A549 (cell line): ENCODE measurements at regions not wholly inside any gene's neighbourhood (a gene's known extent, or its start where the extent isn't known, plus 50 kb on each side); places are given as distances from the start of the nearest gene placed in this dataset.
"Not testable (repeated sequence)": the region's sequence is repeated elsewhere in the genome, so short reads cannot be mapped to it uniquely, and the experiment has no call there.

Experiments used
- ATAC-seq, 2 experiments: fragments of 200-7000 bp in 1 of 2; fragments of >200 bp in 1 of 2; cut with Nextera tagmentation in 1 of 2; cut with Tn5 transposase in 1 of 2; 3 replicates each; pipeline versions ENCODE4 v1.8.0 to v1.9.1; 2018 to 2020; ENCODE audit warnings: mild to moderate bottlenecking in 1 of 2, moderate library complexity in 1 of 2
- CTCF ChIA-PET: fragments of 300-600 bp; sonication (Branson Sonifier 250); formaldehyde crosslinking; extraction: SDS; loops from one replicate; lab custom pipeline; 2021; ENCODE audit warnings: antibody characterized with exemption, inconsistent platforms; lab: Yijun Ruan, JAX
- POLR2A ChIA-PET: fragments of 350-600 bp; formaldehyde crosslinking; extraction: SDS; loops from one replicate; lab custom pipeline; 2021; ENCODE audit warnings: antibody characterized with exemption, inconsistent platforms; lab: Yijun Ruan, JAX
- DNase-seq, 2 experiments: peaks; one replicate each; pipeline versions ENCODE4 v3.0.0 to v3.0.0-alpha.2; 2011 to 2016; ENCODE audit warnings: low read depth in 1 of 2, low spot score in 1 of 2
- FAIRE-seq: peaks from 2 replicates; lab custom pipeline; 2011; peaks lifted over from hg19 to GRCh38; lab: Jason Lieb, UNC
- H3K27ac ChIP-seq, 2 experiments: fragments of >200 bp; sonication (Bioruptor Twin); formaldehyde crosslinking; 3 replicates each; pipeline ENCODE4 v1.5.1; 2016 to 2017
- H3K4me1 ChIP-seq: fragments of >200 bp; sonication (Bioruptor Twin); formaldehyde crosslinking; 3 replicates; pipeline ENCODE4 v1.6.1; 2016
- H3K4me2 ChIP-seq: fragments of >200 bp; sonication (Bioruptor Twin); formaldehyde crosslinking; 3 replicates; pipeline ENCODE4 v1.6.1; 2016
- H3K4me3 ChIP-seq: fragments of >200 bp; sonication (Bioruptor Twin); formaldehyde crosslinking; 3 replicates; pipeline ENCODE4 v1.5.1; 2016
- H3K9me3 ChIP-seq: fragments of >200 bp; sonication (Bioruptor Twin); formaldehyde crosslinking; 3 replicates; pipeline ENCODE4 v1.6.1; 2016
- CEBPB ChIP-seq, 2 experiments: fragments of >200 bp in 1 of 2; sonication (Bioruptor Twin) in 1 of 2; formaldehyde crosslinking in 1 of 2; IDR thresholded peaks; 2 replicates each; pipeline ENCODE4 v1.6.1; 2012 to 2016
- CHD2 ChIP-seq: fragments of 150-350 bp; IDR thresholded peaks from 2 replicates; pipeline ENCODE4 v1.6.1; 2014; ENCODE audit warnings: low read length; ENCODE audit not compliant: partially characterized antibody
- CHD4 ChIP-seq: fragments of 200-600 bp; sonication (generic); IDR thresholded peaks from 2 replicates; pipeline ENCODE4 v1.6.1; 2016; ENCODE audit warnings: antibody characterized with exemption, mild to moderate bottlenecking, borderline replicate concordance
- EHF ChIP-seq: fragments of 250-450 bp; sonication (Bioruptor Pico); IDR thresholded peaks from 2 replicates; pipeline ENCODE4 v1.5.0; 2020; ENCODE audit warnings: mild to moderate bottlenecking
- ESRRA ChIP-seq: fragments of 150-350 bp; IDR thresholded peaks from 2 replicates; pipeline ENCODE4 v1.6.1; 2014; ENCODE audit warnings: mild to moderate bottlenecking, low read length, borderline replicate concordance
- HOXA7 ChIP-seq: fragments of 250-450 bp; sonication (Bioruptor Pico); IDR thresholded peaks from 2 replicates; pipeline ENCODE4 v1.5.0; 2020; ENCODE audit warnings: mild to moderate bottlenecking, moderate library complexity
- HOXB5 ChIP-seq: fragments of 250-450 bp; sonication (Bioruptor Pico); IDR thresholded peaks from 2 replicates; pipeline ENCODE4 v1.5.0; 2020; ENCODE audit warnings: mild to moderate bottlenecking, moderate library complexity
- JUN ChIP-seq, 2 experiments: fragments of >200 bp; sonication (Bioruptor Twin); formaldehyde crosslinking; IDR thresholded peaks; 2 replicates in 1 of 2; 3 replicates in 1 of 2; pipeline ENCODE4 v1.6.1; 2016 to 2017
- JUNB ChIP-seq: fragments of >200 bp; sonication (Bioruptor Twin); formaldehyde crosslinking; IDR thresholded peaks from 2 replicates; pipeline ENCODE4 v1.6.1; 2016
- KDM5A ChIP-seq: fragments of 200-600 bp; sonication (generic); IDR thresholded peaks from 2 replicates; pipeline ENCODE4 v1.6.1; 2016; ENCODE audit warnings: antibody characterized with exemption, mild to moderate bottlenecking
- MAZ ChIP-seq: fragments of 150-350 bp; IDR thresholded peaks from 2 replicates; pipeline ENCODE4 v1.6.1; 2014; ENCODE audit warnings: antibody characterized with exemption, low read depth, low read length, borderline replicate concordance
- NPAS2 ChIP-seq: fragments of 250-450 bp; sonication (Bioruptor Pico); IDR thresholded peaks from 2 replicates; pipeline ENCODE4 v1.8.0; 2022; ENCODE audit warnings: mild to moderate bottlenecking, moderate library complexity, borderline replicate concordance
- NR3C1 ChIP-seq: fragments of >200 bp; sonication (Bioruptor Twin); formaldehyde crosslinking; IDR thresholded peaks from 3 replicates; pipeline ENCODE4 v1.6.1; 2017
- RARB ChIP-seq: fragments of 250-450 bp; sonication (Bioruptor Pico); IDR thresholded peaks from 2 replicates; pipeline ENCODE4 v1.8.0; 2021; ENCODE audit warnings: mild to moderate bottlenecking, moderate library complexity
- SREBF2 ChIP-seq: fragments of 450-650 bp; IDR thresholded peaks from 2 replicates; pipeline ENCODE4 v1.6.1; 2014; ENCODE audit warnings: mild to moderate bottlenecking, moderate library complexity
- TFCP2L1 ChIP-seq: fragments of 250-450 bp; sonication (Bioruptor Pico); IDR thresholded peaks from 2 replicates; pipeline ENCODE4 v1.5.0; 2021; ENCODE audit warnings: mild to moderate bottlenecking
- ZC3H11A ChIP-seq: fragments of 450-650 bp; IDR thresholded peaks from 2 replicates; pipeline ENCODE4 v1.6.1; 2014; ENCODE audit warnings: antibody characterized with exemption, mild to moderate bottlenecking
- ZSCAN20 ChIP-seq: fragments of 250-450 bp; sonication (Bioruptor Pico); IDR thresholded peaks from 2 replicates; pipeline ENCODE4 v1.8.0; 2022; ENCODE audit warnings: mild to moderate bottlenecking, moderate library complexity
- WGBS: methylation state at CpG from one replicate; pipeline ENCODE4 v1.1.6; 2017; ENCODE audit errors: missing lambda C conversion rate; 5-methylcytosine and 5-hydroxymethylcytosine counted together
- TF ChIP-seq, protein P1 (sequence below): fragments of 250-450 bp; sonication (Bioruptor Pico); IDR thresholded peaks from 2 replicates; pipeline ENCODE4 v1.5.0; 2021; ENCODE audit warnings: mild to moderate bottlenecking, moderate library complexity, borderline replicate concordance
- TF ChIP-seq, protein P2 (sequence below): IDR thresholded peaks from 2 replicates; pipeline ENCODE4 v1.6.1; 2012
- TF ChIP-seq, protein P3 (sequence below): fragments of 450-650 bp; IDR thresholded peaks from 2 replicates; pipeline ENCODE4 v1.6.1; 2014; ENCODE audit warnings: antibody characterized with exemption

DNA sequence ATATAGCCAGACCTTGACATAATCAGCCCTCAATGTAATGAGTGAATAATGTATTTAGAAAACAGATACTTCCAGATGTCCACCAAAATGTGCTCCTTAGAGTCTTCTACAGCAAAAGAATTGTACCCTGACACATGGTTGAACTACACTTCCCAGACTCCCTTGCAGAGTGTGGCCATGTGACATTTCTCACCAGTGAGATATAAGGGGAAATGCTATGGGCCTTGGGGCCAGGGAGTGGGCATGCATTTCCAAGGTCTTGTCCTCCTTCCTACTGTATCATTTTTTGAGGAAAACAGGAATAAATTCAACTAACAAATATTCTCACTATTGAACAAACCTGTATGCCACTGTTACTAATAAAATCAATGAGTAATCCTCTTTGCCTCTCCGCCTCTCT is 211.4 kb upstream of the SMLR1 start:
- H3K9me3 ChIP-seq, result no peaks in the 10 kb centered on the region
- CTCF ChIA-PET, result no interaction called here
- H3K4me1 ChIP-seq, result no peaks in the 10 kb centered on the region
- 61% methylated on average over 1 of the region's 1 CpG for WGBS
- FAIRE-seq (no peak), DNase-seq (no peak), ATAC-seq (no peak)
- H3K27ac ChIP-seq, result no peak overlapping the region
- no peak overlapping the region for H3K4me2 ChIP-seq
- no peak overlapping the region for H3K4me3 ChIP-seq
- TF ChIP-seq CEBPB (IDR thresholded peaks at IDR 0.05), result no peak
- TF ChIP-seq ESRRA, result no peak
- POLR2A ChIA-PET, result no interaction called here

DNA sequence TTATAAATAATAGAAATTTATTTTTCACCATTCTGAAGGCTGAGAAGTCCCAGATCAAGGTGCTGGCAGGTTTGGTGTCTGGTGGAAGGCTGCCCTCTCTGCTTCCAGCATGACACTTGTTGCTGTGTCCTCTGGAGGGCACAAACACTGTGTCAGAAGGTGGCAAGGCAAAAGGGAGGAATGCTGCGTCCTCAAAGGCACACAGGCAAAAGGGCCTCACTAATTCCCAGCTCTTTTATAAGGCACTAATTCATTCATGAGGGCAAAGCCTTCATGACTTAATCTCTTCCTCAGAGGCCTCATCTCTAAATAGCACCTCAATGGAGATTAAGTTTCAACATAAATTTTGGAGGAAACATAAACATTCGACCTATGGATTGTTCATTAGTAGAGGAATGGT is 209.5 kb upstream of the SMLR1 start:
- TF ChIP-seq CHD4, result no peak
- no peak for TF ChIP-seq NR3C1
- no peak for TF ChIP-seq ZSCAN20 (CRISPR knock-in tag)
- no peak for TF ChIP-seq JUN (IDR thresholded peaks at IDR 0.05)
- TF ChIP-seq MAZ, result no peak
- TF ChIP-seq EHF, result no peak
- no peak for TF ChIP-seq TFCP2L1
- no peak for TF ChIP-seq KDM5A
- TF ChIP-seq, protein P1, sequence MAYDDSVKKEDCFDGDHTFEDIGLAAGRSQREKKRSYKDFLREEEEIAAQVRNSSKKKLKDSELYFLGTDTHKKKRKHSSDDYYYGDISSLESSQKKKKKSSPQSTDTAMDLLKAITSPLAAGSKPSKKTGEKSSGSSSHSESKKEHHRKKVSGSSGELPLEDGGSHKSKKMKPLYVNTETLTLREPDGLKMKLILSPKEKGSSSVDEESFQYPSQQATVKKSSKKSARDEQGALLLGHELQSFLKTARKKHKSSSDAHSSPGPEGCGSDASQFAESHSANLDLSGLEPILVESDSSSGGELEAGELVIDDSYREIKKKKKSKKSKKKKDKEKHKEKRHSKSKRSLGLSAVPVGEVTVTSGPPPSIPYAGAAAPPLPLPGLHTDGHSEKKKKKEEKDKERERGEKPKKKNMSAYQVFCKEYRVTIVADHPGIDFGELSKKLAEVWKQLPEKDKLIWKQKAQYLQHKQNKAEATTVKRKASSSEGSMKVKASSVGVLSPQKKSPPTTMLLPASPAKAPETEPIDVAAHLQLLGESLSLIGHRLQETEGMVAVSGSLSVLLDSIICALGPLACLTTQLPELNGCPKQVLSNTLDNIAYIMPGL, result no peak
- no peak for TF ChIP-seq SREBF2
- TF ChIP-seq HOXA7 (CRISPR knock-in tag), result no peak
- no peak for TF ChIP-seq HOXB5
- no peak for TF ChIP-seq ZC3H11A
- TF ChIP-seq NPAS2, result no peak
- TF ChIP-seq, protein P2, sequence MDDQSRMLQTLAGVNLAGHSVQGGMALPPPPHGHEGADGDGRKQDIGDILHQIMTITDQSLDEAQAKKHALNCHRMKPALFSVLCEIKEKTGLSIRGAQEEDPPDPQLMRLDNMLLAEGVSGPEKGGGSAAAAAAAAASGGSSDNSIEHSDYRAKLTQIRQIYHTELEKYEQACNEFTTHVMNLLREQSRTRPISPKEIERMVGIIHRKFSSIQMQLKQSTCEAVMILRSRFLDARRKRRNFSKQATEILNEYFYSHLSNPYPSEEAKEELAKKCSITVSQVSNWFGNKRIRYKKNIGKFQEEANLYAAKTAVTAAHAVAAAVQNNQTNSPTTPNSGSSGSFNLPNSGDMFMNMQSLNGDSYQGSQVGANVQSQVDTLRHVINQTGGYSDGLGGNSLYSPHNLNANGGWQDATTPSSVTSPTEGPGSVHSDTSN, result no peak
- TF ChIP-seq JUNB, result no peak
- no peak for TF ChIP-seq CHD2
- TF ChIP-seq RARB (CRISPR knock-in tag), result no peak
- TF ChIP-seq, protein P3, sequence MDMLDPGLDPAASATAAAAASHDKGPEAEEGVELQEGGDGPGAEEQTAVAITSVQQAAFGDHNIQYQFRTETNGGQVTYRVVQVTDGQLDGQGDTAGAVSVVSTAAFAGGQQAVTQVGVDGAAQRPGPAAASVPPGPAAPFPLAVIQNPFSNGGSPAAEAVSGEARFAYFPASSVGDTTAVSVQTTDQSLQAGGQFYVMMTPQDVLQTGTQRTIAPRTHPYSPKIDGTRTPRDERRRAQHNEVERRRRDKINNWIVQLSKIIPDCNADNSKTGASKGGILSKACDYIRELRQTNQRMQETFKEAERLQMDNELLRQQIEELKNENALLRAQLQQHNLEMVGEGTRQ, result no peak
- TF ChIP-seq, all 56 proteins: peak for 0
- H3K4me2 ChIP-seq, result no peak overlapping the region
- FAIRE-seq, result no peak
- ATAC-seq, result no peak
- WGBS, result 24% methylated on average over 2 of the region's 2 CpGs
- no peaks in the 10 kb centered on the region for H3K4me1 ChIP-seq
- ChIA-PET POLR2A (no interaction called here), CTCF (no interaction called here)
- no peak overlapping the region for H3K27ac ChIP-seq
- no peak for DNase-seq
- H3K4me3 ChIP-seq, result no peak overlapping the region
- no peaks in the 10 kb centered on the region for H3K9me3 ChIP-seq

DNA sequence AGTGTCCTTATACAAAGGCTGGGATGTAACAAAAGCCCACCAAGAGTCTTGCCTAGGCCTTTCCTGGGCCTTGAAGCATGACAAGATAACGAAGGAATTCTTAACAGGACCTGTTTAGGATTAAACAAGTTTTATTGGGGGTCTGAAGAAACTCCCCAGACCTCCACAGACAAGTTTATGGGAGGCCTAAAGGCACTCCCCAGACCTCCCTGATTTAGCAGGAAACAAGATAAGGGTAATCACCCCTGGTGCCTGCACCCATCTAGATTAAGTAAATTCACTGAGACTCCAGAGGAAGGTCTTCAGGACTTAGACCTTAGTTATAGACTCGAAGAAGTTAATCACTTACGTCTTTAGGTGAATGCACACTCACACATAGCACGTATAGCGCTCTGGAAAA is 208.4 kb upstream of the SMLR1 start:
- ATAC-seq, FAIRE-seq, CTCF ChIA-PET, POLR2A ChIA-PET, H3K4me2 ChIP-seq, DNase-seq, H3K9me3 ChIP-seq, H3K4me3 ChIP-seq, H3K27ac ChIP-seq, H3K4me1 ChIP-seq: not testable (repeated sequence)
- WGBS, result 61% methylated on average over 5 of the region's 5 CpGs
